Vagina (tissue), 2 donors: ENCODE measurements at regions not wholly inside any gene's neighbourhood (a gene's known extent, or its start where the extent isn't known, plus 50 kb on each side); places are given as distances from the start of the nearest gene placed in this dataset.

Experiments used
- POLR2A ChIP-seq, 2 donors: fragments of 450-650 bp; IDR thresholded peaks; one replicate each; pipeline ENCODE4 v1.6.1; 2017; ENCODE audit warnings: antibody characterized with exemption in 2 of 2, mild to moderate bottlenecking in 2 of 2, moderate library complexity in 2 of 2
- POLR2AphosphoS5 ChIP-seq, 2 donors: sonication (generic); formaldehyde crosslinking; IDR thresholded peaks; one replicate each; pipeline ENCODE4 v1.9.0; 2017; ENCODE audit warnings: antibody characterized with exemption in 2 of 2, mild to moderate bottlenecking in 2 of 2, low read depth in 1 of 2; ENCODE audit not compliant: insufficient read depth in 1 of 2
- TF ChIP-seq, protein P1 (sequence below), 3 experiments: fragments of 450-650 bp in 2 of 3; fragments of 200-600 bp in 1 of 3; sonication (generic) in 1 of 3; IDR thresholded peaks; one replicate each; pipeline ENCODE4 v1.5.1; 2017 to 2019; ENCODE audit warnings: antibody characterized with exemption in 3 of 3, mild to moderate bottlenecking in 2 of 3, moderate library complexity in 2 of 3

DNA sequence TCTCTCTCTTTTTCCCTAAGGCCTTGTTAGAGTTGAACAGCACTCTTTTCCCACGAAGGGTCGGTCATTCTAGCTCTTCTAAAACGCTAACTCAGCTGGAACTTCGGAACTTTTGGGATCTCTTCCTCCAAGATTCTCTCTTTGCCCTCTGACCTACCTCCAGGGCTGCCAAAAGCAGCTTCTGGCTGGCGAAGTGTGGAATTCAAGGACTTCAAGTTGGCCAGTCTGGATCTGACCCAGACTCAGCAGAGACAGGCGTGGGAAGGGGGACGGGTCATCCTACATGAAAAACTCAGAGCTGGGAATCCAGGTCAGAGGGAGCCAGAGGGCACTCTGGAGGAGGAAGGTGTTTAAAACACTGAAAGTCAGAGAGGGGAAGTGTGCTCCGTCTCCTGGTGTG, 305.5 kb upstream of the HDAC4 start:
- no peak for TF ChIP-seq POLR2AphosphoS5 (IDR thresholded peaks at IDR 0.05; ENCODE audit: insufficient read depth in 1 of 2, low read depth in 1 of 2)
- TF ChIP-seq, protein P1, sequence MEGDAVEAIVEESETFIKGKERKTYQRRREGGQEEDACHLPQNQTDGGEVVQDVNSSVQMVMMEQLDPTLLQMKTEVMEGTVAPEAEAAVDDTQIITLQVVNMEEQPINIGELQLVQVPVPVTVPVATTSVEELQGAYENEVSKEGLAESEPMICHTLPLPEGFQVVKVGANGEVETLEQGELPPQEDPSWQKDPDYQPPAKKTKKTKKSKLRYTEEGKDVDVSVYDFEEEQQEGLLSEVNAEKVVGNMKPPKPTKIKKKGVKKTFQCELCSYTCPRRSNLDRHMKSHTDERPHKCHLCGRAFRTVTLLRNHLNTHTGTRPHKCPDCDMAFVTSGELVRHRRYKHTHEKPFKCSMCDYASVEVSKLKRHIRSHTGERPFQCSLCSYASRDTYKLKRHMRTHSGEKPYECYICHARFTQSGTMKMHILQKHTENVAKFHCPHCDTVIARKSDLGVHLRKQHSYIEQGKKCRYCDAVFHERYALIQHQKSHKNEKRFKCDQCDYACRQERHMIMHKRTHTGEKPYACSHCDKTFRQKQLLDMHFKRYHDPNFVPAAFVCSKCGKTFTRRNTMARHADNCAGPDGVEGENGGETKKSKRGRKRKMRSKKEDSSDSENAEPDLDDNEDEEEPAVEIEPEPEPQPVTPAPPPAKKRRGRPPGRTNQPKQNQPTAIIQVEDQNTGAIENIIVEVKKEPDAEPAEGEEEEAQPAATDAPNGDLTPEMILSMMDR (IDR thresholded peaks at IDR 0.05) = no peak
- no peak for TF ChIP-seq POLR2A (IDR thresholded peaks at IDR 0.05)
